ENCODE measurements at regions not wholly inside any gene's neighbourhood (a gene's known extent, or its start where the extent isn't known, plus 50 kb on each side); places are given as distances from the start of the nearest gene placed in this dataset.

DNA sequence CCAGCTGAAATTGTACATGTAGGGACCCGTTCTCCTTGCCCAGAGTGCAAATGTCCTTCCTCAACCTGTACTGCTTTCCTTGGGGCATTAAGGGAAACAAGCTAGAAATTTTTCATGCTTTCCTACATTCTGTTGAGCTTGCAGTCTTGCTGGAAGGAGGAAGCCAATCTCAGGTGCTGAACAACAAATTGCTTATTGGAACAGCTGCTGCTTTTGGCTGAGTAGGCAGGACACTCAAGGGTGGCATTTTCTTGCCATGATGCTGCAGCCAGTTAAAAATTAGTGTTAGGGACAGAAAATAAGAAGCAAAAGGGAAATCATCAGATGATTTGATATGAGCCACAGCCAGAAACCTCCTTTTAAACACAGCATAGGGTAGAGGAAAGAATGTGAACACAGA, 223.7 kb downstream of the QDPR start:
- TF ChIP-seq, protein P1, sequence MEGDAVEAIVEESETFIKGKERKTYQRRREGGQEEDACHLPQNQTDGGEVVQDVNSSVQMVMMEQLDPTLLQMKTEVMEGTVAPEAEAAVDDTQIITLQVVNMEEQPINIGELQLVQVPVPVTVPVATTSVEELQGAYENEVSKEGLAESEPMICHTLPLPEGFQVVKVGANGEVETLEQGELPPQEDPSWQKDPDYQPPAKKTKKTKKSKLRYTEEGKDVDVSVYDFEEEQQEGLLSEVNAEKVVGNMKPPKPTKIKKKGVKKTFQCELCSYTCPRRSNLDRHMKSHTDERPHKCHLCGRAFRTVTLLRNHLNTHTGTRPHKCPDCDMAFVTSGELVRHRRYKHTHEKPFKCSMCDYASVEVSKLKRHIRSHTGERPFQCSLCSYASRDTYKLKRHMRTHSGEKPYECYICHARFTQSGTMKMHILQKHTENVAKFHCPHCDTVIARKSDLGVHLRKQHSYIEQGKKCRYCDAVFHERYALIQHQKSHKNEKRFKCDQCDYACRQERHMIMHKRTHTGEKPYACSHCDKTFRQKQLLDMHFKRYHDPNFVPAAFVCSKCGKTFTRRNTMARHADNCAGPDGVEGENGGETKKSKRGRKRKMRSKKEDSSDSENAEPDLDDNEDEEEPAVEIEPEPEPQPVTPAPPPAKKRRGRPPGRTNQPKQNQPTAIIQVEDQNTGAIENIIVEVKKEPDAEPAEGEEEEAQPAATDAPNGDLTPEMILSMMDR (IDR thresholded peaks at IDR 0.05; ENCODE audit: insufficient read depth, low read depth, low read length, missing control alignments) = no peak
- DNase-seq (ENCODE audit: low read depth) = no peak
- no peak overlapping the region for H3K4me3 ChIP-seq (ENCODE audit: low read length)

GRCh38 chr4:17286752-17287460, 225.0 kb downstream of the QDPR start:
- no peak overlapping the region for H3K4me3 ChIP-seq (ENCODE audit: low read length)
- DNase-seq (ENCODE audit: low read depth) = no peak
- TF ChIP-seq, protein P1 (IDR thresholded peaks at IDR 0.05; ENCODE audit: insufficient read depth, low read depth, low read length, missing control alignments) = no peak

DNA sequence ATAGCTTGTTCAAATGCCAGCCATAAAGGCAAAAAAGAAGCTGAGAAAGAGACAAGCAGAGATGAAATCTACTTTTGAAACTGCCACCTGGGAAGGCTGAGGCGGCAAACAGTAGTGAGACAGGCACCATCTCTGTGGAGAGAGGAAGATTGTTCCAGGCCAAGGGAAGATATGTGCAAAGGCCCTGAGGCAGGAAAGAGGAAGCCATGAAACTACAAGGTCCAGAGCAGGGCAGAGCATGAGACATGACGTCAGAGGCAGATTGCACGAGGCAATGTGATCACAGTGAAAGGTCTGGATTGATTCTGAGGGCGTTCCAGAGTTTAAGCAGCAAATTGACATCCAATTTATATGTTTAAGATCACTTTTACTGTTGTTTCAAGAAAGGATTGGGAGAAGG, 226.1 kb downstream of the QDPR start:
- no peak overlapping the region for H3K4me3 ChIP-seq (ENCODE audit: low read length)
- TF ChIP-seq, protein P1 (IDR thresholded peaks at IDR 0.05; ENCODE audit: insufficient read depth, low read depth, low read length, missing control alignments) = no peak
- DNase-seq (ENCODE audit: low read depth) = no peak

- no peak for DNase-seq (ENCODE audit: low read depth)
- H3K4me3 ChIP-seq (ENCODE audit: low read length) = no peak overlapping the region
- TF ChIP-seq, protein P1 (IDR thresholded peaks at IDR 0.05; ENCODE audit: insufficient read depth, low read depth, low read length, missing control alignments) = no peak
Observed at GRCh38 chr4:17284323-17285175, 227.3 kb downstream of the QDPR start.

GRCh38 chr4:17283832-17284231, 228.1 kb downstream of the QDPR start:
- H3K4me3 ChIP-seq (ENCODE audit: low read length) = no peak overlapping the region
- no peak for DNase-seq (ENCODE audit: low read depth)
- TF ChIP-seq, protein P1 (IDR thresholded peaks at IDR 0.05; ENCODE audit: insufficient read depth, low read depth, low read length, missing control alignments) = no peak

- TF ChIP-seq, protein P1 (IDR thresholded peaks at IDR 0.05; ENCODE audit: insufficient read depth, low read depth, low read length, missing control alignments) = no peak
- no peak for DNase-seq (ENCODE audit: low read depth)
- H3K4me3 ChIP-seq (ENCODE audit: low read length) = no peak overlapping the region
Observed at GRCh38 chr4:17283251-17283650, 228.6 kb downstream of the QDPR start.
